ENCODE measurements at regions not wholly inside any gene's neighbourhood (a gene's known extent, or its start where the extent isn't known, plus 50 kb on each side); places are given as distances from the start of the nearest gene placed in this dataset.

DNA sequence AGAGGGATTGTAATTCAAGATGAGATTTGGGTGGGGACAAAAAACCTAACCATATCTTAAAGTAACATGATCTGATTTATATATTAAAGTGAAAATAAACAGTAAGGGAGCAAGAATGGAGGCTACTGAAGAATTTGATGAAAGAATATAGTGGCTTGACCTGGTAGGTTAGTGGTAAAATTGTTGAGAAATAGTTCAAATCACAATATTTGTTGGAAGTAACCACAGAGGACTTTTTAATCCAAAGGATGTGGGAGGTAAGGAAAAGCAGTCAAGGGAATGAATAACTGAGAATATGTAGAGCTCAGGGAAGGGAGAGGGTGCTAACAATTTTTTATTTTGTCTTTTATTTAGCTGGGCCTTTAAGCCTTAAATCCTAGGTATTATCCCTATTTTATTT, 139.8 kb upstream of the HS3ST1 start:
- Histone ChIP-seq H3K27ac (no peak overlapping the region), H3K36me3 (no peaks in the 10 kb centered on the region), H3K4me3 (no peak overlapping the region), H3K4me1 (no peaks in the 10 kb centered on the region), H3K9me3 (no peaks in the 10 kb centered on the region), H3K27me3 (no peaks in the 10 kb centered on the region)
- DNase-seq (ENCODE audit: low spot score in 2 of 2): no peak
- TF ChIP-seq, protein P1, sequence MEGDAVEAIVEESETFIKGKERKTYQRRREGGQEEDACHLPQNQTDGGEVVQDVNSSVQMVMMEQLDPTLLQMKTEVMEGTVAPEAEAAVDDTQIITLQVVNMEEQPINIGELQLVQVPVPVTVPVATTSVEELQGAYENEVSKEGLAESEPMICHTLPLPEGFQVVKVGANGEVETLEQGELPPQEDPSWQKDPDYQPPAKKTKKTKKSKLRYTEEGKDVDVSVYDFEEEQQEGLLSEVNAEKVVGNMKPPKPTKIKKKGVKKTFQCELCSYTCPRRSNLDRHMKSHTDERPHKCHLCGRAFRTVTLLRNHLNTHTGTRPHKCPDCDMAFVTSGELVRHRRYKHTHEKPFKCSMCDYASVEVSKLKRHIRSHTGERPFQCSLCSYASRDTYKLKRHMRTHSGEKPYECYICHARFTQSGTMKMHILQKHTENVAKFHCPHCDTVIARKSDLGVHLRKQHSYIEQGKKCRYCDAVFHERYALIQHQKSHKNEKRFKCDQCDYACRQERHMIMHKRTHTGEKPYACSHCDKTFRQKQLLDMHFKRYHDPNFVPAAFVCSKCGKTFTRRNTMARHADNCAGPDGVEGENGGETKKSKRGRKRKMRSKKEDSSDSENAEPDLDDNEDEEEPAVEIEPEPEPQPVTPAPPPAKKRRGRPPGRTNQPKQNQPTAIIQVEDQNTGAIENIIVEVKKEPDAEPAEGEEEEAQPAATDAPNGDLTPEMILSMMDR (IDR thresholded peaks at IDR 0.05): no peak
- TF ChIP-seq POLR2A (IDR thresholded peaks at IDR 0.05): no peak
- TF ChIP-seq EP300 (IDR thresholded peaks at IDR 0.05): no peak

DNA sequence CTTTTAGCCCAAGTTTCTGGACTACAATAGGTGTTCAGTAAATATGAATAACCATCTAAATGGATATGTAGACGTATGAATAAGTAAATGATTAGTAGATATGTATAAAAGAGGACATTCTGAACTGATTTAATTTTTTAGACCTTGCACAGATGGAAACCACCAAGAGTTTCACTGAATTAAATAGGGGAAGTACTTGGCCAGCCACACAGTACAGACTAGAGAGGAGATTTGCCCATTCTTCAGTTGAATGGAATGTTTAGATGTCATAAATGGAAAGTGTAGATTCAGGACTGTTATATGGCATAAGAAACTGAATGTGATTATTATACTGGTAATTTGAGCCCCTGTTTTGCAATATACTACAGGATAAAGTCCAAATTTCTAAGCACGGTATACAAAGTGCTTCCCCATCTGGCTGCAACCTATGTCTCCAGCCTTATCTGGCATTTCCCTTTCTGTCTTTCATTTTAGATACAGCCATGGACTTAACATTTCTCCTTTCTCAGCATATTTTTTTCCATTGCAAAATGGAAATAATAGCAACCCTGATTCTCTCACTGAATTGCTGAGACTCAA, 137.8 kb upstream of the HS3ST1 start:
- no peak overlapping the region for H3K4me3 ChIP-seq
- H3K36me3 ChIP-seq: no peaks in the 10 kb centered on the region
- 54 to 57% methylated on average over 2 of the region's 2 CpGs for WGBS, 2 donors
- no peak for DNase-seq (ENCODE audit: low spot score in 2 of 2)
- no peaks in the 10 kb centered on the region for H3K4me1 ChIP-seq
- no peak overlapping the region for H3K27ac ChIP-seq
- TF ChIP-seq, protein P1 (IDR thresholded peaks at IDR 0.05): no peak
- TF ChIP-seq POLR2A (IDR thresholded peaks at IDR 0.05) (no peak), EP300 (IDR thresholded peaks at IDR 0.05) (no peak)
- no peaks in the 10 kb centered on the region for H3K27me3 ChIP-seq
- H3K9me3 ChIP-seq: no peaks in the 10 kb centered on the region

DNA sequence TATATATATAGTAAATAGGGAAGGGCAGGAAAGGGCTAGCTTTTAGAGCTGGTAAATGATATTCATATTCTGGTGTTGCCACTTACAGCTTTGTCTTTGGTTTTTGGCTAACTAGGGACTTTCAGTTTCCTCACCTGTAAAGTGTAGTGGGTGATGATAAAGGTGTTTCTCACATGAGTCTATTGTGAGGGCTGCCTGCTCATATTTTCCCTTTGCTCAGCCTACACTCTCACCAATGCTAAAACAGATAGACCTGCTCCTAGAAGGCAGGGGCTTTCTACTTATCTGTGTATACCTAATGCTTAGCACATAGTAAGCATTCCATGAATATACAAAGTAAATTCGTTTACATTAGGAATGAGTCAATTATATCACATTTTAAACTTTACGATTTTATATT, 137.2 kb upstream of the HS3ST1 start:
- no peak for DNase-seq (ENCODE audit: low spot score in 2 of 2)
- no peaks in the 10 kb centered on the region for H3K36me3 ChIP-seq
- TF ChIP-seq EP300 (IDR thresholded peaks at IDR 0.05) (no peak), POLR2A (IDR thresholded peaks at IDR 0.05) (no peak)
- TF ChIP-seq, protein P1 (IDR thresholded peaks at IDR 0.05): no peak
- 87 to 89% methylated on average over 2 of the region's 2 CpGs for WGBS, 2 donors
- no peaks in the 10 kb centered on the region for H3K27me3 ChIP-seq
- no peak overlapping the region for H3K27ac ChIP-seq
- H3K4me3 ChIP-seq: no peak overlapping the region
- H3K4me1 ChIP-seq: no peaks in the 10 kb centered on the region
- no peaks in the 10 kb centered on the region for H3K9me3 ChIP-seq

GRCh38 chr4:11565213-11565612, 136.5 kb upstream of the HS3ST1 start:
- H3K9me3 ChIP-seq: no peaks in the 10 kb centered on the region
- WGBS, 2 donors: 69 to 73% methylated on average over 1 of the region's 1 CpG
- no peak overlapping the region for H3K27ac ChIP-seq
- H3K27me3 ChIP-seq: no peaks in the 10 kb centered on the region
- no peaks in the 10 kb centered on the region for H3K36me3 ChIP-seq
- DNase-seq (ENCODE audit: low spot score in 2 of 2): no peak
- TF ChIP-seq, protein P1 (IDR thresholded peaks at IDR 0.05): no peak
- TF ChIP-seq EP300 (IDR thresholded peaks at IDR 0.05) (no peak), POLR2A (IDR thresholded peaks at IDR 0.05) (no peak)
- no peak overlapping the region for H3K4me3 ChIP-seq
- no peaks in the 10 kb centered on the region for H3K4me1 ChIP-seq

DNA sequence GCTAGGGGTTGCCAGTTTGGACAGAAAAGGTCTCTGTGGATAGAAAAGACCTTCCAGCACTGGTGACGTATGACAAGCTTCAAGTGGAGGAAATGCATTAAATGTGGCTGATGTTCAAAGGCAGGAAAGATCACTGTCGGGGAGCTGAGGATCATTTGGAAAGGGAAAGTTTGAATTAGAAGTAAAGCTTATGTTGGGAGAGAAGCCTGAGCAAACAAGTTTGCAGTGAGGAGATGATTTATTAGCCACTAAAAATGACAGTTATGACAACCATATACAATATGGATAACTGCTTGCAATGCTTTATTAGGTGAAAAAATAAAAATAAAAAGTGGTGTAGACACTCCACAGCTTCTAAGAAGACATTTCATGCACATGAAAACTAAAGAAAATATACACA, 135.3 kb upstream of the HS3ST1 start:
- 46 to 59% methylated on average over 2 of the region's 2 CpGs for WGBS, 2 donors
- Histone ChIP-seq H3K9me3 (no peaks in the 10 kb centered on the region), H3K27me3 (no peaks in the 10 kb centered on the region), H3K36me3 (no peaks in the 10 kb centered on the region), H3K4me1 (no peaks in the 10 kb centered on the region), H3K27ac (no peak overlapping the region), H3K4me3 (no peak overlapping the region)
- no peak for DNase-seq (ENCODE audit: low spot score in 2 of 2)
- no peak for TF ChIP-seq POLR2A (IDR thresholded peaks at IDR 0.05)
- no peak for TF ChIP-seq EP300 (IDR thresholded peaks at IDR 0.05)
- TF ChIP-seq, protein P1 (IDR thresholded peaks at IDR 0.05): no peak

All from tibial nerve (tissue), 4 donors.